MCF 10A (cell line): ENCODE measurements at regions not wholly inside any gene's neighbourhood (a gene's known extent, or its start where the extent isn't known, plus 50 kb on each side); places are given as distances from the start of the nearest gene placed in this dataset.

Experiments used
- BruUV-seq: library from RNA; stranded (reverse); fragments of 400-500 nt; replicated peaks from 2 replicates; lab custom pipeline; 2021; lab: Mats Ljungman, UMichigan
- CTCF ChIA-PET: fragments of 300-600 bp; sonication (Branson Sonifier 250); formaldehyde crosslinking; extraction: SDS; loops from one replicate; lab custom pipeline; 2021; ENCODE audit warnings: antibody characterized with exemption, inconsistent platforms; lab: Yijun Ruan, JAX
- POLR2A ChIA-PET: fragments of 300-600, 350-650 bp; sonication (Branson Sonifier 250); formaldehyde crosslinking; extraction: SDS; loops from one replicate; lab custom pipeline; 2020; ENCODE audit warnings: antibody characterized with exemption, inconsistent platforms; lab: Yijun Ruan, JAX
- DNase-seq: peaks from one replicate; pipeline ENCODE4 v3.0.0-alpha.2; 2018; ENCODE audit not compliant: unreplicated experiment
- H3K27ac Mint-ChIP-seq: one replicate; pipeline ENCODE4 v1.8.0; 2022; ENCODE audit warnings: mild to moderate bottlenecking, low read depth, mixed read lengths; ENCODE audit not compliant: unreplicated experiment
- H3K27me3 Mint-ChIP-seq: one replicate; pipeline ENCODE4 v1.8.0; 2022; ENCODE audit warnings: mixed read lengths; ENCODE audit not compliant: insufficient read depth, unreplicated experiment
- H3K36me3 Mint-ChIP-seq: one replicate; pipeline ENCODE4 v1.8.0; 2022; ENCODE audit warnings: mild to moderate bottlenecking, moderate library complexity, mixed read lengths; ENCODE audit not compliant: insufficient read depth, unreplicated experiment
- H3K4me1 Mint-ChIP-seq: one replicate; pipeline ENCODE4 v1.8.0; 2022; ENCODE audit warnings: mixed read lengths; ENCODE audit not compliant: insufficient read depth, unreplicated experiment
- H3K4me3 Mint-ChIP-seq: one replicate; pipeline ENCODE4 v1.8.0; 2022; ENCODE audit warnings: mild to moderate bottlenecking, moderate library complexity, mixed read lengths; ENCODE audit not compliant: unreplicated experiment
- H3K9me3 Mint-ChIP-seq: one replicate; pipeline ENCODE4 v1.8.0; 2022; ENCODE audit warnings: mixed read lengths; ENCODE audit not compliant: unreplicated experiment
- CTCF ChIP-seq: fragments of 200-600 bp; IDR thresholded peaks from one replicate; pipeline ENCODE4 v1.8.0; 2022; ENCODE audit warnings: antibody characterized with exemption, mild to moderate bottlenecking; ENCODE audit not compliant: unreplicated experiment
- intact Hi-C: fragments of 100-400 bp; cut with micrococcal nuclease; formaldehyde crosslinking; loops from 2 replicates; pipeline ENCODE4 v1.14.1; 2022

- intact Hi-C loops: no loop called here
- no peak for TF ChIP-seq CTCF
- Mint-ChIP-seq H3K9me3 (no peaks in the 10 kb centered on the region), H3K27ac (no peak overlapping the region), H3K4me3 (no peak overlapping the region), H3K4me1 (no peaks in the 10 kb centered on the region), H3K27me3 (no peaks in the 10 kb centered on the region), H3K36me3 (no peaks in the 10 kb centered on the region)
- no TSS peak for BruUV-seq
- ChIA-PET CTCF (interaction anchor here (0.6 to 1.1 kb wide), 3 partner anchors 10 to 1017 kb away, joined by 3 to 4 read pairs (median 4); no protein-coding TSS in a partner anchor), POLR2A (no interaction called here)
- DNase-seq: no peak
These were observed 1020.7 kb upstream of the SLIT2 start for GRCh38 chr4:19230906-19231545.

DNA sequence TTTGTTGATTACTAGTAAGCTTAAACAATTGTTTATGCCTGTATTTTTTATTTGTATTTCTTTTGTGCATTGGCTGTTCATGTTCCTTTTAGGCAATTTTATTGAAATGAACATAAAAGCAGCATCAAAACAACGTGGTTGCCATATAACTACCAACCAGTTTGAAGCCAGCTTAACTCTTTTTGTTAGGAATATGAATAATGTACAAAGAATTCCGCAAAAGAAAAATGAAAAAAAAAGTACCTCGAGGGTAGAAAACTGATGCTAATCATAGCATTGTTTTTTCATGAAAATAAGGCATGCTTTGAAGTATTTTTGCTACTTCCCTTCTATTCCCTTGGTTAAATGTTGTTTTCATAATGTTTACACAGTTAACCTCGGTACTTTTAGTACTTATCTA lies 1024.0 kb upstream of the SLIT2 start:
- intact Hi-C loops: loop anchor here (5.0 to 10.0 kb wide), 4 partner anchors 540 to 1457 kb away; no protein-coding TSS in a partner anchor
- H3K4me3 Mint-ChIP-seq: no peak overlapping the region
- ChIA-PET POLR2A (no interaction called here), CTCF (interaction anchor here (0.7 to 2.9 kb wide), 3 partner anchors 11 to 1020 kb away, joined by 3 to 16 read pairs (median 3); no protein-coding TSS in a partner anchor)
- H3K4me1 Mint-ChIP-seq: peaks cover 7% of the 10 kb centered on the region
- no peak for TF ChIP-seq CTCF
- no peaks in the 10 kb centered on the region for H3K36me3 Mint-ChIP-seq
- BruUV-seq: no TSS peak
- H3K27ac Mint-ChIP-seq: no peak overlapping the region
- no peaks in the 10 kb centered on the region for H3K27me3 Mint-ChIP-seq
- H3K9me3 Mint-ChIP-seq: no peaks in the 10 kb centered on the region
- no peak for DNase-seq

DNA sequence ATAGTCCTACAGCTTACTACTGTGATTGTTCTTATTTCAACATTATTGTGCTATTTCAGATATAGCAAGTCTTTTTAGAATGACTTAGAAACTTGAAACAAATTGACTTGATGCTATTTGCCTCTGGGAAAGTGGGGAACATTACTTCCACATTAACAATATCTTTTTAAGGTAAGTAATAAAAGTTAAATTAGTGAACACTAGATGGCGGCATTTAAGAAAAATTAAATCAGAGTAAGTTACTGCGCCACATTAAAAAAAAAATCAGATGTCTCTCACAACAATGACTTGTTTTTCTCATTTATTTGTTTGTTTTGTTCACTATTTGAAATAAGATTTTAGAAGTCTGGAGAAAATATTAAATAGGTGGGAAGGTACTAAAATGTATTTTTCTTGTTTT lies 1026.9 kb upstream of the SLIT2 start:
- peak; percentile 27 for DNase-seq

DNA sequence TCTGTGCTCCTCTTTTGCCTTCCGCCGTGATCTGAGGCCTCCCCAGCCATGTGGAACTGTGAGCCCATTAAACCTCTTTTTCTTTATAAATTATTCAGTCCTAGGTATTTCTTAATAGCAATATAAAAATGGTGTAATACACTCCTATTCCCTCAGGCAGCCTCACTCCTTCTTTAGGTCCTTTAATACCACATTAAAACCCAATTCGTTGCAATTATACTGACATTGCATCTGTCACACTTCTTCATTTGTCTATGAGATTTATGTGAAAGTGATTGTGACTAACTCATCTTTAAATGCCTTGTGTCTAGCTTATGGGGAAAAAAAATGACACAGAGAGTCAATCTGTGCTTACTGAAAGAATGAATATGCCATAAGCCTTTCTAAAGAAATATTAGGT lies 1035.2 kb upstream of the SLIT2 start:
- no peak for DNase-seq
- intact Hi-C loops: no loop called here
- no peak for TF ChIP-seq CTCF
- POLR2A ChIA-PET: no interaction called here
- Mint-ChIP-seq H3K36me3 (no peaks in the 10 kb centered on the region), H3K27me3 (no peaks in the 10 kb centered on the region), H3K4me1 (no peaks in the 10 kb centered on the region), H3K9me3 (no peaks in the 10 kb centered on the region), H3K27ac (no peak overlapping the region), H3K4me3 (no peak overlapping the region)
- CTCF ChIA-PET: interaction anchor here (0.6 kb wide), 1 partner anchor 84 kb away, joined by 3 read pairs; no protein-coding TSS in a partner anchor
- no TSS peak for BruUV-seq

More for the DNA sequence above, 1026.9 kb upstream of the SLIT2 start:
- no peaks in the 10 kb centered on the region for H3K27me3 Mint-ChIP-seq
- intact Hi-C loops: loop anchor here (1.0 to 10.0 kb wide), 6 partner anchors 538 to 1460 kb away; no protein-coding TSS in a partner anchor
- no peaks in the 10 kb centered on the region for H3K9me3 Mint-ChIP-seq
- H3K27ac Mint-ChIP-seq: no peak overlapping the region
- ChIA-PET POLR2A (no interaction called here), CTCF (interaction anchor here (0.6 kb wide), 2 partner anchors 1121 to 1300 kb away, joined by 3 to 5 read pairs; no protein-coding TSS in a partner anchor)
- peaks cover 7% of the 10 kb centered on the region for H3K4me1 Mint-ChIP-seq
- no peak overlapping the region for H3K4me3 Mint-ChIP-seq
- TF ChIP-seq CTCF: peak; percentile 26
- no TSS peak for BruUV-seq
- no peaks in the 10 kb centered on the region for H3K36me3 Mint-ChIP-seq
